Kidney glomerular epithelial cell (primary cell): ENCODE measurements at regions not wholly inside any gene's neighbourhood (a gene's known extent, or its start where the extent isn't known, plus 50 kb on each side); places are given as distances from the start of the nearest gene placed in this dataset.
"Not testable (repeated sequence)": the region's sequence is repeated elsewhere in the genome, so short reads cannot be mapped to it uniquely, and the experiment has no call there.

Source experiments
- DNase-seq: peaks from one replicate; lab custom pipeline; 2025; lab: John Stamatoyannopoulos, UW

- no peak for DNase-seq
These were observed 165.6 kb downstream of the SAMD5 start for GRCh38 chr6:147674099-147674498.

GRCh38 chr6:147674794-147675193 is 166.3 kb downstream of the SAMD5 start:
- no peak for DNase-seq

DNA sequence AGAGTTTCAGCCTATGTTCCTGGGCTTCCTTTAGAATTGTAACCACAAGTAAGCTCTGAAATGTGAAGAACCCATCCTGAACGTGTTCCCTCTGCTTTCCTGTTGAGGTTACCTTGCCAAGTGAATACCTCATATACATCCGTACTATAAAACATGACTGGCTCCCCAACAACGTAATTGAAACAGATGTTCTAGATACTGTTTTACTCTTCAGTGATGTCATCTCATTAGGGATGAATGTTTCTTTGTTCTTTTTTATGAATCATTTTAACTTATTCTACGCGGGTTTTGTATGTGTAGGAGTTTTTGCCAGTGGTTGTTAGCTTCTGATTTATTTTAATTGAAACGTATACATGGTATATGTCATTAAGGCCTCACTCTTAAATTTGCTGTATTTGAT is 166.8 kb downstream of the SAMD5 start:
- no peak for DNase-seq

GRCh38 chr6:147676495-147677199 is 168.2 kb downstream of the SAMD5 start:
- no peak for DNase-seq

DNA sequence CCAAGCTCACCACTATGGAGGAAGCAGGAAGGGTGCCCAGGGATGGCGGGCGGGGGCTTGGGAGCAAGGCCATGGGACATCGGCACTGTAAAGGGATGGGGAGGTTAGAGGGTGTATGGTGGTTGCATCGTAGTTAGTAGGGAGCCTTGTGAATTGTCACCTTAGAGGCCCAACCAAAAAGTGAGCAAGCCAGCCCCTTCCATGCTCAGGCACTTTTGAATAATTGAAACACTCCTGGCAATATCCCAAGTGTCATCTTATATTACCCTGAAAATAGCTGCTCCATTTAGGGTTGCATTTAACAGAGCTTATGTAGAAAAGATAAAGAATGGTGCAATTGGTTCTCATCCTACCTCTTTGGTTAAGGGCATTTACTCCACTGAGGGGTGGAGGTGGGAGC is 169.2 kb downstream of the SAMD5 start:
- no peak for DNase-seq

GRCh38 chr6:147678253-147678652 is 169.8 kb downstream of the SAMD5 start:
- DNase-seq: no peak

DNA sequence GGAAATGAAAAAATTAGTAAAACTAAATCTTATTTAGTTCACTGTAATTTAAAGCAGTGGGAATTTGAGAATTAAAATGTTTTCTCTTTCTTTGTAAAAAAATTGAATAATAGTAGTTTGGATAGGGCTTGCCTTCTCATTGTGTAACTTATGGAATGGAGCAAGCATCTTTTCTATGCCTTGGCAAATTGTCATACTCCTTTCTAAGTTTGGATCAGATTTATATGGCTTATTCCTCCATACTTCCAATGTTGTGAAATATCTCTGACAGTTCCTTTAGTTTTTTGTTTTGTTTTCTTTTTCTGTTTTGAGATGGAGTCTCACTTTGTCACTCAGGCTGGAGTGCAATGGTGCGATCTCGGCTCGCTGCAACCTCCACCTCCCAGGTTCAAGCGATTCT is 176.4 kb downstream of the SAMD5 start:
- no peak for DNase-seq

DNA sequence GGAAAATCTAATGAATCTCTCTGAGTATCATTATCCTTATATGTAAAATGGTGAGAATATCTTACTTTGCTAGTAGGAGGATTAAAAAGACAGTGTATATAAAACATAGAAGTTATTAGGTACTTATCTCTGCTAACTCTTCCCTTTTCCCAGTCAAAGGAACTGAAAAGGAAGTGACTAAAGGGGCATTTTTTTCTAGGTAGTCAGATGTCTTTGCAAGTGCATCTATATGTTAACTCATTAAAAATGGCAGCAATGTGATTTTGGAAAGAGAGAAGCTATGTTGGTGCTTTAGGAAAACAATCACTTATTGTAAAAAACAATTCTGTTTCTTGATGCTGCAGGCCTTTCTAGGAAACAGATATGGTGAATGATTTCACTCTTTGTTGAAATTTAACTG is 180.9 kb downstream of the SAMD5 start:
- DNase-seq: no peak

GRCh38 chr6:147691446-147691845 is 183.0 kb downstream of the SAMD5 start:
- no peak for DNase-seq

DNA sequence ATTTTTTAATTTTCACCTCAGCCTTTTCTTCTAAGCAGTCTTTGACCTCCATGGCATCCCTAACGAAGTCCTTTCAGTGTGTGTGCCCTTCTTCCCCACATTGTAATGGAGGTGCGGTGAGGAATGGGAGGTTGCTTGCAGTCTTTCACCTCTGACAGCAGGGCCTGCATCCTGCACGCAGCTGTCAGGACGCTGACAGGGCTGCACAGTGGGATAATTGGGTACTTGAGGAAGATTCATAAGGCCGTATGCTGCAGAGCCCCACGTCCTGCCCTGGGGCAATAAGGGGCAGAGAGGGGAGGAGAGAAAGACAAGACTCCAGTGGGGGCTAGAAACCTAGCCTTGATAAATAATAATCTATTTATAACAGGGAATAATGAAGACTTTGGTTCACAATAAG is 184.7 kb downstream of the SAMD5 start:
- DNase-seq: no peak

DNA sequence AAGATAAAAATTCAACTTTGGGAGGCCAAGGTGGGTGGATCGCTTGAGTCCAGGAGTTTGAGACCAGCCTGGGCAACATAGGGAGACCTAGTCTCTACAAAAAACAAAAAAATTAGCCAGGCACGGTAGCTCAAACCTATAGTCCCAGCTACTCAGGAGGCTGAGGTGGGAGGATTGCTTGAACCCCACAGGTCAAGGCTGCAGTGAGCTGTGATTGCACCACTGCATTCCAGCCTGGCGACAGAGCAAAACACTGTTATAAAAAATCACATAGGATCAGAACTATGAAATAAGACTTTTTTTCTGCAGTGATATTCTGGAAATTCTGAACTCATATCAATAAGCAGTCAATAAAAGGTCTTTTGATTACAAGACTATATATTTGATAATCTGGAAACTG is 186.1 kb downstream of the SAMD5 start:
- not testable (repeated sequence) for DNase-seq

DNA sequence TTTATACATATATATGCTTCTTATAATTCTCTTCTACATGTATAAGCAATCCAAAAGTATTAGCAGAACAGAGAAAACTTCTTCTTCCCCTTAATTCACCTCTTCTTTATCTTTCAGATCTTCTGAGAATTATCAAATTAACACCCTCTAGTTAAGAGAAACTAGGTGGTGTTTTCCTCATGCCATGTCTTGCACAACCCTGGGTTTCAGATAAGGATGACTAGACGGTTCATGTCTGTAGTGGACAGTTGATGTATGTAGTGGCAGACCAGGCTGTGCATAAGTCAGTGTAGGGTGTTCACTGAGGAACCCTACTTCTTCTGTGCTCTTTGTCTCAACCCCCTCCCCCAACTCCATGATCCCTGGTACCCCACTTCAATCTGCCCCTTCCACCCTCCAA is 187.3 kb downstream of the SAMD5 start:
- DNase-seq: no peak

DNA sequence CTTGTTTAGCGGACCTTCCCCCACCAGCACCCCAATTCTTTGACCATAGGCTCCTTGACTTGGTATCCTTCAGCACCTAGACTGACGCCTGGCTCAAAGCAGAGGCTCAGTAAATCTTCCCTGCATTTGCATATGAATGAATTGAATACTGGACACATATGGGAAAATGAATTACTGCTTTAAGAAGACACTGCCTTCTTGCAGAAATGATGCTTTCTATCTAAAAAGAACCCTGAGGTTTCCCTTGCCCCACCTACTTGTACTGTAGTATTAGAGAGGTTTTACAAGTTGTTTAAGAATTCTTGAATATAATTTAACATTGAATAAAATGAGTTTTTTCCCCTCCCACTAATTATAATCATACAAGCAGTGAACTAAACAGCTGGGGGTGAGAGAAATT is 190.7 kb downstream of the SAMD5 start:
- no peak for DNase-seq

GRCh38 chr6:147699637-147700036 is 191.1 kb downstream of the SAMD5 start:
- DNase-seq: peak; percentile 70

DNA sequence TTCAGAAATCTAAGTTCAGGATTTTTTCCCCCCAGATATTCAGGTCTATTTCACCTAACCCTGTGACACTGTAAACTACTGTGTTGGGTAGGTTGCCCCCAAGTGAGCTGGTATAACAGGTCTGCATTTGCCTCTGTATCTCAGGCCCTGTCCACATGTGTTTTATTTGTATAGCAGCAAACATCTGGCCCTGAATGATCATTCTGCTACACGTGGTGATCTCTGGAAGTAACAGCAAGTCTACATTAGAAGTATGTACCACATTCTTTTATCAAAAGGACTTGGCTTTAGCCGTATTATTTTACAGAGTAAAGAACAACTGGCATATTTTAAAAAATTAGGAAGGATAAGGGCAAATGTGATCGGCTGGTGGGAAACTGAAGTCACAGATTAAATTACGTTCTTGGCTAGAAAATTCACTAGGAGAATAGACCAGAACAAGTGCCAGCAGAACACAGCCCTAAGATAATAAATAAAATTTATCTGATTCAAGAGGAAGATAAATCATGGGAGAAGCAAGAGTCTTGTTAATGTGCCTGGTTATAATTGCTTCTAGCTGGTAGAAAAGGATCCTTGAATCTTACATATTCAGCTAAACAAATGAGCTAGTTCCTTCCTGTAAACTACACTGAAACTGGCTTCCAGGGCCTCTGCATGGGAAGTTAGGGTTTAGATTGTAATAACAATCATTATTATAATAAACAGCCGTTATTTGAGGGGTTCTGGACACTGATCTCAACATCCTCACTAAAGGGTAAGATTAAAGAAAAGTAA is 192.1 kb downstream of the SAMD5 start:
- no peak for DNase-seq

DNA sequence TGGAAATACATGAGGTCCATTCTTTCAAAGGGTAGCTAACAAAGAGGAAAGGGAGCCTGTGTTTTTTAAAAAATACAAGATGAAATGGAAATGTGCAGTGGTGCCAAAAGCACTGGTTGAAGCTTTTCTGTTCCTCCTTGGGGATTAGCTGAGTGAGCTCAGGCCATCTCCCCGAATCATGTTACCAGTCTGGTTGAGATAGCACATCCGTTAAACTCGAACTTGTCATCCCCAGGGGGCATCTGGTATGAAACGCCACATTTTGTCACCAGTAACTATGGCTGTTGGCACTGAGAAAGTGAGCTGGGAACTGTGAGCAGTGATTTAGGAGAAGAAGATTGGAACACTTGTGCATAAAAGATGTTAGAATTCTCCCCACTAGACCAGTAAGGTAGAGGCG is 196.2 kb downstream of the SAMD5 start:
- no peak for DNase-seq

GRCh38 chr6:147707524-147707923 is 199.0 kb downstream of the SAMD5 start:
- no peak for DNase-seq

DNA sequence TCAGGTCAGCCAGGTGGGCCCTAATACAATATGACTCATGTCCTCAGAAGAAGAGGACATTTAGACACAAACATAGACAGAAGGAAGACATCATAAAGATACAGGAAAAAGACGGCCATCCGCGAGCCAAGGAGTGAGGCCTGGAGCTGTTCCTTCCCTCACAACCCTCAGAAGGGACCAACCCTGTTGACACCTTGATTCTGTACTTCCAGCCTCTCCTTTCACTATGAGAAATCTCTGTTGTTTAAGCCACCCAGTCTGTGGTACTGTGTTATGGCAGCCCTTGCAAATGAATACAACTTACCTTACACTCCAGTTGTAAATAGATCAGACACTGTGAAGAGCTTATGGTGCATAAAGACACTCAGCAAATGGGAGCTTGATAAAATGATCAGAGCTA is 199.7 kb downstream of the SAMD5 start:
- no peak for DNase-seq

- no peak for DNase-seq
These were observed 201.1 kb downstream of the SAMD5 start for GRCh38 chr6:147709396-147710272.

DNA sequence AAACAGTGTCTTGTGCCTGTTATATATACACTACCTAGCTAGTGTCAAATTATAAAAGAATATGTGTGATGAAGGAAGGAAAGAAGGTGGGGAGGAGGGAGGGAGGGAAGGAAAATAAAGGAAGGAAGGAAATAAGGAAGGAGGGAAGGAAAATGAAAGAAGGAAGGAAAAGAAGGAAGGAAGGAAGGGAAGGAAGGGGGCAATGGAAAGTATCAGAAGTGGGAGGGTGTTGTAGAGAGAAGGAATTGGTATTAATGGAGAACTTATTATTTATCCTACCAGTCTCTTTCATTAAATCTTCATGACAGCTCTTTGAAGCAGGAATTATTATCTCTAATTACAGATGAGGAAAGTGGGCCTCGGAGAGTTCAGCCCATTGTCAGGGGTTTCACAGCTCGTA is 202.4 kb downstream of the SAMD5 start:
- no peak for DNase-seq

GRCh38 chr6:147711476-147711875 is 203.0 kb downstream of the SAMD5 start:
- no peak for DNase-seq

DNA sequence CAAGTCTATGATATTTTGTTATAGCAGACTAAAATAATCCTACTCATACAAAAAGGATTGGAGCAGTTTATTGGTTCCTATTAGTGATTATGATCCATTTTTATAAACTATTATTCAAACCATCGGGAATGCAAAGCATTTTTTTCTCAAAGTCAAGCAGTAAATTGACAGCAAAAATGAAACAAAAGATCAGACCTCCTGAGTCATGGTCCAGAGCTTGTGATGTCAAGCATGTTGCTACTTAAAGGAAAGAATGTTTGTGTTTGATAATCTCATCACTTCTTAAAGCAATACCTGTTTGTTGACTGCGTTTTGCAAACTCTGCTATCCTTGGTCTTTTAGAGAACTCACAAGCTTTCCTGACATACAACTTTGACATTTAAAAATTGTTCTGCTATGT is 204.4 kb downstream of the SAMD5 start:
- no peak for DNase-seq

- no peak for DNase-seq
These were observed 206.5 kb downstream of the SAMD5 start for GRCh38 chr6:147715035-147715434.
